Glutamatergic neuron (in vitro differentiated cells): ENCODE measurements at regions not wholly inside any gene's neighbourhood (a gene's known extent, or its start where the extent isn't known, plus 50 kb on each side); places are given as distances from the start of the nearest gene placed in this dataset.

Source experiments
- DNase-seq: peaks from one replicate; pipeline ENCODE4 v3.0.0; 2022
- H3K27ac Mint-ChIP-seq: one replicate; pipeline ENCODE4 v1.8.0; 2020; ENCODE audit warnings: mild to moderate bottlenecking, mixed read lengths, inconsistent platforms; ENCODE audit not compliant: unreplicated experiment
- H3K27me3 Mint-ChIP-seq: one replicate; pipeline ENCODE4 v1.8.0; 2020; ENCODE audit warnings: mild to moderate bottlenecking, moderate library complexity, mixed read lengths, inconsistent platforms; ENCODE audit not compliant: unreplicated experiment
- H3K36me3 Mint-ChIP-seq: one replicate; pipeline ENCODE4 v1.8.0; 2020; ENCODE audit warnings: mild to moderate bottlenecking, mixed read lengths, inconsistent platforms; ENCODE audit not compliant: unreplicated experiment
- H3K4me1 Mint-ChIP-seq: one replicate; pipeline ENCODE4 v1.8.0; 2020; ENCODE audit warnings: mild to moderate bottlenecking, low read depth, mixed read lengths, inconsistent platforms; ENCODE audit not compliant: unreplicated experiment
- H3K4me3 Mint-ChIP-seq: one replicate; pipeline ENCODE4 v1.8.0; 2020; ENCODE audit warnings: mild to moderate bottlenecking, mixed read lengths, inconsistent platforms; ENCODE audit not compliant: unreplicated experiment
- H3K9me3 Mint-ChIP-seq: one replicate; pipeline ENCODE4 v1.8.0; 2020; ENCODE audit warnings: mild to moderate bottlenecking, moderate library complexity, mixed read lengths, inconsistent platforms; ENCODE audit not compliant: unreplicated experiment
- CTCF ChIP-seq: fragments of 200-600 bp; sonication (generic); IDR thresholded peaks from one replicate; pipeline ENCODE4 v1.5.0; 2021; ENCODE audit not compliant: partially characterized antibody, unreplicated experiment

- Mint-ChIP-seq H3K4me3 (no peak overlapping the region), H3K27ac (no peak overlapping the region), H3K27me3 (no peaks in the 10 kb centered on the region), H3K4me1 (no peaks in the 10 kb centered on the region), H3K36me3 (peaks cover 23% of the 10 kb centered on the region), H3K9me3 (peaks cover 2% of the 10 kb centered on the region)
- TF ChIP-seq CTCF: no peak
- no peak for DNase-seq
These were observed 58.5 kb downstream of the MAIP1 start for GRCh38 chr2:200013906-200014305.

GRCh38 chr2:200021449-200022114 lies 66.2 kb downstream of the MAIP1 start:
- TF ChIP-seq CTCF: no peak
- no peak overlapping the region for H3K4me3 Mint-ChIP-seq
- peaks cover 6% of the 10 kb centered on the region for H3K9me3 Mint-ChIP-seq
- DNase-seq: no peak
- no peaks in the 10 kb centered on the region for H3K4me1 Mint-ChIP-seq
- H3K36me3 Mint-ChIP-seq: peaks cover 14% of the 10 kb centered on the region
- no peak overlapping the region for H3K27ac Mint-ChIP-seq
- peaks cover 3% of the 10 kb centered on the region for H3K27me3 Mint-ChIP-seq

GRCh38 chr2:200022511-200022910 lies 67.1 kb downstream of the MAIP1 start:
- Mint-ChIP-seq H3K27me3 (peaks cover 3% of the 10 kb centered on the region), H3K4me3 (no peak overlapping the region), H3K9me3 (peaks cover 6% of the 10 kb centered on the region), H3K4me1 (no peaks in the 10 kb centered on the region), H3K36me3 (peaks cover 7% of the 10 kb centered on the region), H3K27ac (no peak overlapping the region)
- TF ChIP-seq CTCF: no peak
- DNase-seq: no peak

GRCh38 chr2:200023570-200023969 lies 68.2 kb downstream of the MAIP1 start:
- no peak for TF ChIP-seq CTCF
- Mint-ChIP-seq H3K4me1 (no peaks in the 10 kb centered on the region), H3K9me3 (peaks cover 6% of the 10 kb centered on the region), H3K27me3 (peaks cover 3% of the 10 kb centered on the region), H3K36me3 (no peaks in the 10 kb centered on the region), H3K4me3 (no peak overlapping the region), H3K27ac (no peak overlapping the region)
- DNase-seq: no peak

- no peak overlapping the region for H3K4me3 Mint-ChIP-seq
- peaks cover 3% of the 10 kb centered on the region for H3K27me3 Mint-ChIP-seq
- no peak for TF ChIP-seq CTCF
- peaks cover 6% of the 10 kb centered on the region for H3K9me3 Mint-ChIP-seq
- DNase-seq: no peak
- H3K4me1 Mint-ChIP-seq: no peaks in the 10 kb centered on the region
- no peak overlapping the region for H3K27ac Mint-ChIP-seq
- H3K36me3 Mint-ChIP-seq: no peaks in the 10 kb centered on the region
These were observed 70.3 kb downstream of the MAIP1 start for GRCh38 chr2:200025717-200026116.
